ENCODE measurements at regions not wholly inside any gene's neighbourhood (a gene's known extent, or its start where the extent isn't known, plus 50 kb on each side); places are given as distances from the start of the nearest gene placed in this dataset.

DNA sequence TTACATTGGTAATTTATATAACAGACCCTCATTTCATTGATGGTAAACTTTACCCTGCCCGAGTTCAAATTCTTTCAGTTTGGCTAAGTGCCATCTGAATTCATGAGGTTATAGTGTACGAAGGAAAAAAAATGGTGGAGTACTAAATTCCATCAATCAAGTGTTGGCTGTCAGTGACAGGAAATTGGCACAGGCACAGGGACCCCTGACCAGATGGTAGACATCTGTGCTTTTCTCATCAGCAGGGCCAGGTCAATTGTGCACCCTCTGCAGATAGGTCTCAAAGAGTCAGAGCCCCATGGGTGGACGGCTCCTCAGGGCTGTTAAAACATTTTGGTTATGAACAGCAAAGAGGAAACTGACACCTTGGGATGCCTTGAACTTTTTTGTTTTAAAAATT, 439.2 kb downstream of the SETBP1 start:
- no peak overlapping the region for H3K4me3 ChIP-seq (ENCODE audit: insufficient read depth, low read depth, low read length, poor library complexity, severe bottlenecking)
- H3K36me3 ChIP-seq (ENCODE audit: control insufficient read depth, insufficient read depth, low read length) = no peaks in the 10 kb centered on the region
- no peak overlapping the region for H3K27ac ChIP-seq (ENCODE audit: insufficient read depth, low read length, poor library complexity, severe bottlenecking)
- no peak for DNase-seq
- no peaks in the 10 kb centered on the region for H3K4me1 ChIP-seq (ENCODE audit: control insufficient read depth, insufficient read depth, low read length, poor library complexity, severe bottlenecking)
- H3K9me3 ChIP-seq (ENCODE audit: control insufficient read depth, low read length) = no peaks in the 10 kb centered on the region
- no peaks in the 10 kb centered on the region for H3K27me3 ChIP-seq (replicated peaks; ENCODE audit: control insufficient read depth, insufficient read depth, low read length, poor library complexity, severe bottlenecking)

DNA sequence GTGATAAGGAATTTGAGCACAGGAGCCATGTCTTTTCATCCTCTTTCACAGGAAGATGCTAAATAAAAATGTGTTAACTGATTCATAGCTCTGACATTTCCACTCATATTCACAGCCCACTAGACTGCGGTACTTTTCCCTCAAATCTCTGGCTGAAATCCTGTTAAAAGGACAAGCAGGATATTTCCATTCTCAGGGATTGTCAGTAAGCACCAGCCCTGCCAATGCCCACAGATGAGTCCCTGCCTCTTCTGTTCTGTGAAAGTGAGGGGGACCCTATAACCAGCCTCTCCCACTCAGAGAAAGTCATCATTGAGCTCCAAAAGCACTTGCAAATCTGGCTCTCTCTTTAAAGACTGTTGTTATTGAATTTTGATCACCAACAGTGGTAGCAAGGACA, 440.5 kb downstream of the SETBP1 start:
- Histone ChIP-seq H3K9me3 (ENCODE audit: control insufficient read depth, low read length) (no peaks in the 10 kb centered on the region), H3K27ac (ENCODE audit: insufficient read depth, low read length, poor library complexity, severe bottlenecking) (no peak overlapping the region), H3K27me3 (replicated peaks; ENCODE audit: control insufficient read depth, insufficient read depth, low read length, poor library complexity, severe bottlenecking) (no peaks in the 10 kb centered on the region), H3K4me1 (ENCODE audit: control insufficient read depth, insufficient read depth, low read length, poor library complexity, severe bottlenecking) (no peaks in the 10 kb centered on the region), H3K4me3 (ENCODE audit: insufficient read depth, low read depth, low read length, poor library complexity, severe bottlenecking) (no peak overlapping the region), H3K36me3 (ENCODE audit: control insufficient read depth, insufficient read depth, low read length) (no peaks in the 10 kb centered on the region)
- DNase-seq = no peak

DNA sequence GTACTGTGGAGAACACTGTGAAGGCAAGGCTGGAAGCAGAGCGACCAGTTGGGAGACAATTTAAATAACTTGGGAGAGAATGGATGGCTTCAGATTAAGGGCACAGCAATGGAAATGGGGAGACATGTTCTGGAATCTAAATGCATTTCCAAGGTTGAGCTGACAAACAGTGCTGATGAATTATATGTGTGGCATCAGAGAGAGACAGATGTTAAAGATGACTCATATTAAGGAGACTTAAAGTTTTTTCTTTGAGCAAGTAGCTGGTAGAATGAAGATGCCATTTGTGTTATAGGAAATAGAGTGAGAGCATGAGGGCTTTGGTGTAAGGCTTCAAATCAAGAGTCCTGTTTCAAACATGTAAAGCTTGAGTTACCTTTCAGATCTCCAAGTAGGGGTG, 441.8 kb downstream of the SETBP1 start:
- H3K27me3 ChIP-seq (replicated peaks; ENCODE audit: control insufficient read depth, insufficient read depth, low read length, poor library complexity, severe bottlenecking) = no peaks in the 10 kb centered on the region
- no peak overlapping the region for H3K4me3 ChIP-seq (ENCODE audit: insufficient read depth, low read depth, low read length, poor library complexity, severe bottlenecking)
- no peaks in the 10 kb centered on the region for H3K4me1 ChIP-seq (ENCODE audit: control insufficient read depth, insufficient read depth, low read length, poor library complexity, severe bottlenecking)
- no peak for DNase-seq
- no peaks in the 10 kb centered on the region for H3K36me3 ChIP-seq (ENCODE audit: control insufficient read depth, insufficient read depth, low read length)
- no peak overlapping the region for H3K27ac ChIP-seq (ENCODE audit: insufficient read depth, low read length, poor library complexity, severe bottlenecking)
- H3K9me3 ChIP-seq (ENCODE audit: control insufficient read depth, low read length) = no peaks in the 10 kb centered on the region

DNA sequence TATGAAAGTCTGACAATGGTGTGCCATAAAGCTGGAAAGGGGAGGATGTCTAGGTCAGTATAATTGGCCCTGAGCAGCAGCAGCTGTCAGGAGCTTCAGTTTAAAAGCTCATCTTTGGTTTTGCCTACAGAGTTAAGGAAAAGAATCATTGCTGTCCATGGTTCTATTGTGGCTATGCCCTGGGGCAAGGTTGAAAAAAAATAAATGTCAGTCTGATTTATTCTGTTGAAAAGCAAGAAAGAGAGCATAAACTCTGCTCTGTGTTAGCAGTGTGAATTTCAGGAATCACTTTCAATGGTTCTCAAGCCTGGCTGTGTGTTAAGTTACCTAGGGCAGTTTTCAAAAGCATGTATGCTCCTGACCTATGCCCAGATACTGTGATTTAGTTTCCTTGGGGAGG, 446.7 kb downstream of the SETBP1 start:
- H3K9me3 ChIP-seq (ENCODE audit: control insufficient read depth, low read length) = no peaks in the 10 kb centered on the region
- H3K36me3 ChIP-seq (ENCODE audit: control insufficient read depth, insufficient read depth, low read length) = no peaks in the 10 kb centered on the region
- H3K4me1 ChIP-seq (ENCODE audit: control insufficient read depth, insufficient read depth, low read length, poor library complexity, severe bottlenecking) = no peaks in the 10 kb centered on the region
- no peak overlapping the region for H3K27ac ChIP-seq (ENCODE audit: insufficient read depth, low read length, poor library complexity, severe bottlenecking)
- no peak overlapping the region for H3K4me3 ChIP-seq (ENCODE audit: insufficient read depth, low read depth, low read length, poor library complexity, severe bottlenecking)
- no peaks in the 10 kb centered on the region for H3K27me3 ChIP-seq (replicated peaks; ENCODE audit: control insufficient read depth, insufficient read depth, low read length, poor library complexity, severe bottlenecking)
- DNase-seq = no peak

DNA sequence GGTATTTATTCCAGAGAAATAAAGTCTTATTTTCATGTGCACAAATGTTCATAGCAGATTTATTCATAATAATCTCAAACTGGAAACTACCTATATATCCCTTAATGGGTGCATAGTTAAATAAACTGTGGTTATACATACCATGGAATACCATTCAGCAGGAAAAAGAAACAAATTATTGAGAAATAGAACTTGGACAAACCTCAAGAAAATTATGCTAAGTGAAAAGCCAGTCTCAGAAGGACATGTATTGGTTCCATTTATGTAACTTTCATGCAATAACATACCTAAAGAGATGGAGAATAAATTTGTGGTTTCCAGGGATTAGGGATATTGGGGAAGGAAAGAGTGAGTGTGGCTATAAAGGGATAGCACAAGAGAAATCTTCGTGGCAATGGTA, 452.6 kb downstream of the SETBP1 start:
- no peak overlapping the region for H3K27ac ChIP-seq (ENCODE audit: insufficient read depth, low read length, poor library complexity, severe bottlenecking)
- no peak for DNase-seq
- H3K27me3 ChIP-seq (replicated peaks; ENCODE audit: control insufficient read depth, insufficient read depth, low read length, poor library complexity, severe bottlenecking) = no peaks in the 10 kb centered on the region
- no peak overlapping the region for H3K4me3 ChIP-seq (ENCODE audit: insufficient read depth, low read depth, low read length, poor library complexity, severe bottlenecking)
- no peaks in the 10 kb centered on the region for H3K4me1 ChIP-seq (ENCODE audit: control insufficient read depth, insufficient read depth, low read length, poor library complexity, severe bottlenecking)
- H3K9me3 ChIP-seq (ENCODE audit: control insufficient read depth, low read length) = no peaks in the 10 kb centered on the region
- H3K36me3 ChIP-seq (ENCODE audit: control insufficient read depth, insufficient read depth, low read length) = no peaks in the 10 kb centered on the region

DNA sequence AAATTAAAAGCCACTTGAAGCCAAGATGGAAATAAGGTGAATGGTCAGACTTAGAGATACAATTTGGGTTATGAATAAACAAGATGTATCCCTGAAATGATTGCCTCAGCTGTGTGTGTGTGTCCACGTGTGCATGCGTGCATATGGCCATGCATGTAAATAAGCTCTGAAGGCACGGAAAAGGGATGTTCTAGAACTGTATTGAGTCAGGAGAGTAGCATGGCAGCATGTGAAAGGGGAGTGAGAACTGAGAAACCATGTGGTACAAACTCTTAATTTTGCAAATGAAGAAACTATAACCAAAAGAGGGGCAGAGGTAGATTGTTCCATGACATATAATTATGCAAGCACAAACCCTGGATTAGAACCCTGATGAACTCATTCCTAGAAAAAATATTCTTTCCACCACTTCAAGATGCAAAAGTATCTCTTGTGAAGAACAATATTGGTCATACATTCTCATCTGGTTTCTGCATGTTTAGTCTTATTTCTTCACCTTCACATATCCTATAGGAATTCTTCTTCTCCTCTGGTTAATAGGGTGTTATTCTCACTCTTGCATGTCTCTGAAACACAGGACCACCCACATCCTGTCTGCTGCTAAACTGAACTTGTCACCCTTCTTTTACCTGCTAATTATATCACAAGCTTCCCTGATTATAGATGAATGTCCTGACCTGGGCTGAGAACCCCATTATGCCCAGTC, 455.8 kb downstream of the SETBP1 start:
- Histone ChIP-seq H3K4me1 (ENCODE audit: control insufficient read depth, insufficient read depth, low read length, poor library complexity, severe bottlenecking) (no peaks in the 10 kb centered on the region), H3K4me3 (ENCODE audit: insufficient read depth, low read depth, low read length, poor library complexity, severe bottlenecking) (no peak overlapping the region), H3K36me3 (ENCODE audit: control insufficient read depth, insufficient read depth, low read length) (no peaks in the 10 kb centered on the region), H3K9me3 (ENCODE audit: control insufficient read depth, low read length) (no peaks in the 10 kb centered on the region), H3K27me3 (replicated peaks; ENCODE audit: control insufficient read depth, insufficient read depth, low read length, poor library complexity, severe bottlenecking) (no peaks in the 10 kb centered on the region), H3K27ac (ENCODE audit: insufficient read depth, low read length, poor library complexity, severe bottlenecking) (no peak overlapping the region)
- DNase-seq = no peak

DNA sequence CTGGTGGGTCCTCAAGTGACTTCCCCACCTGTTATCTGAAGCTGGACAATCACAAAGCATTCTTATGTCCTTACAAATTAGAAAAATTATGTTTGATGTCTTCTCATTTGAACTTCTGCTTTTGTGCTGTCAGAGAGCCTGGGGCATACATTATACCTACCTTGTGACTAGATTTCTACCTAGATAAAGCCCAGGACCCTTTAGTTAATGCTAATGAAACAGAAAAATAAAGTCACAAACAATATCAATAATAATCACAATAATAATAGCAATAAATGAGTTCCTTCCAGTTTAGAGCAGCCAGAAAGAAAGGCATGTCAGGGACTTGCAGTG, 456.4 kb downstream of the SETBP1 start:
- no peak overlapping the region for H3K4me3 ChIP-seq (ENCODE audit: insufficient read depth, low read depth, low read length, poor library complexity, severe bottlenecking)
- no peaks in the 10 kb centered on the region for H3K27me3 ChIP-seq (replicated peaks; ENCODE audit: control insufficient read depth, insufficient read depth, low read length, poor library complexity, severe bottlenecking)
- H3K27ac ChIP-seq (ENCODE audit: insufficient read depth, low read length, poor library complexity, severe bottlenecking) = no peak overlapping the region
- no peaks in the 10 kb centered on the region for H3K9me3 ChIP-seq (ENCODE audit: control insufficient read depth, low read length)
- H3K36me3 ChIP-seq (ENCODE audit: control insufficient read depth, insufficient read depth, low read length) = no peaks in the 10 kb centered on the region
- DNase-seq = no peak
- H3K4me1 ChIP-seq (ENCODE audit: control insufficient read depth, insufficient read depth, low read length, poor library complexity, severe bottlenecking) = no peaks in the 10 kb centered on the region

DNA sequence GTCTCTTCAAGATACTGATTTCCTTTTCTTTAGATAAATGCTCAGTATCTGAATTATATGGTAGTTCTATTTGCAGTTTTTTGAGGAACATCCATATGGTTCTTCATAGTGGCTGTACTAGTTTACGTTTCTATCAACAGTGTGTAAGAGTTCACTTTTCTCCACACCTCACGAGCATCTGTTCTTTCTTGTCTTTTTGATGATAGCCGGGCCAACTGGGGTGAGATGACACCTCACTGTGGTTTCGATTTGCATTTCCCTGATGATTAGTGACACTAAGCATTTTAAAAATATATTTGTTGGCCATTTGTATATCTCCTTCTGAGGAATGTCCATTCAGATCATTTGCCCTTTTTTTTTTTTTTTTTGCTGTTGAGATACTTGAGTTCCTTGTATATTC, 458.8 kb downstream of the SETBP1 start:
- Histone ChIP-seq H3K4me1 (ENCODE audit: control insufficient read depth, insufficient read depth, low read length, poor library complexity, severe bottlenecking) (no peaks in the 10 kb centered on the region), H3K9me3 (ENCODE audit: control insufficient read depth, low read length) (no peaks in the 10 kb centered on the region)
- DNase-seq = no peak

DNA sequence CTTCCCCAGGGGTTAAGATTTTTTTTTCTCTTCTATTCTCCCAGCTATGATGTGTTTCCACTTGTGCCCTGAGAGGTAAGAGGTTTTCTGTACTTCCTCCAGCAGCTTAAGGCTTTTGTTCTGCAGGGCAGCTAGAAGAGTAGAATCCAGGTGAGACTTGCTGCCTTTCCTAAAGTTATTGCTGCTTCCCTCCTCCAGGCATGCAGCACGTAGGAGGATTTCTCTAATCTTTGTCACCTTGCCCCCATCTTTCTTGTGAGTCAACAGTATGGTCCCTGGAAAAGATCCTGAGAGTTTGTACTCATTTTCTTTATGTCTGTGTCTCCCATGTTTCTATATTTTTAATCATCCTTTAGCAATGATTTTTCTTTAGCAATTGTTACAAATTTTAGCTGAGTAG, 462.2 kb downstream of the SETBP1 start:
- no peak overlapping the region for H3K27ac ChIP-seq (ENCODE audit: insufficient read depth, low read length, poor library complexity, severe bottlenecking)
- H3K4me3 ChIP-seq (ENCODE audit: insufficient read depth, low read depth, low read length, poor library complexity, severe bottlenecking) = no peak overlapping the region
- H3K9me3 ChIP-seq (ENCODE audit: control insufficient read depth, low read length) = no peaks in the 10 kb centered on the region
- H3K36me3 ChIP-seq (ENCODE audit: control insufficient read depth, insufficient read depth, low read length) = no peaks in the 10 kb centered on the region
- no peaks in the 10 kb centered on the region for H3K4me1 ChIP-seq (ENCODE audit: control insufficient read depth, insufficient read depth, low read length, poor library complexity, severe bottlenecking)
- no peaks in the 10 kb centered on the region for H3K27me3 ChIP-seq (replicated peaks; ENCODE audit: control insufficient read depth, insufficient read depth, low read length, poor library complexity, severe bottlenecking)
- no peak for DNase-seq

More for the DNA sequence above, 458.8 kb downstream of the SETBP1 start:
- Histone ChIP-seq H3K27me3 (replicated peaks; ENCODE audit: control insufficient read depth, insufficient read depth, low read length, poor library complexity, severe bottlenecking) (no peaks in the 10 kb centered on the region), H3K27ac (ENCODE audit: insufficient read depth, low read length, poor library complexity, severe bottlenecking) (no peak overlapping the region), H3K36me3 (ENCODE audit: control insufficient read depth, insufficient read depth, low read length) (no peaks in the 10 kb centered on the region), H3K4me3 (ENCODE audit: insufficient read depth, low read depth, low read length, poor library complexity, severe bottlenecking) (no peak overlapping the region)

DNA sequence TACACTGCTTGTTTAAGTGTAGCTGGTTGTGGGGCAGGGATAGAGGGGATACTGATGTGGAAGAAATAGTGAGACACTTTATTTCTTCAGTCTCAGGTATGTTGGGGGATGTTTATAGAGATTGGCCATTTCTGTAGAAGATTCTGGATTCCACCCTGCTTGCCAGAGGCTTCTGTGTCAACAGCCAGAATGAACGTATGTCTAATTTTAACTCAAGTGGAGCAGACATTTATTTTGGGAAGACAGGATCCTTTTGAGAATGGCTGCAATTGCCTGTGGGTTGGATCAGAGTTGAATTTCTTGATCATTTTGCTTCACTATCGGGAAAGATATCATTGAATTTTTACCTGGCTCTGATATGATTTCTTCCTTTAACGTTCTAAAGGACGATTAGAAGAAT, 465.6 kb upstream of the SLC14A2 start:
- Histone ChIP-seq H3K4me1 (ENCODE audit: control insufficient read depth, insufficient read depth, low read length, poor library complexity, severe bottlenecking) (no peaks in the 10 kb centered on the region), H3K27ac (ENCODE audit: insufficient read depth, low read length, poor library complexity, severe bottlenecking) (no peak overlapping the region), H3K9me3 (ENCODE audit: control insufficient read depth, low read length) (no peaks in the 10 kb centered on the region), H3K36me3 (ENCODE audit: control insufficient read depth, insufficient read depth, low read length) (no peaks in the 10 kb centered on the region), H3K27me3 (replicated peaks; ENCODE audit: control insufficient read depth, insufficient read depth, low read length, poor library complexity, severe bottlenecking) (no peaks in the 10 kb centered on the region), H3K4me3 (ENCODE audit: insufficient read depth, low read depth, low read length, poor library complexity, severe bottlenecking) (no peak overlapping the region)
- no peak for DNase-seq

All from effector memory CD4-positive, alpha-beta T cell (primary cell).